ENCODE measurements at regions not wholly inside any gene's neighbourhood (a gene's known extent, or its start where the extent isn't known, plus 50 kb on each side); places are given as distances from the start of the nearest gene placed in this dataset.

DNA sequence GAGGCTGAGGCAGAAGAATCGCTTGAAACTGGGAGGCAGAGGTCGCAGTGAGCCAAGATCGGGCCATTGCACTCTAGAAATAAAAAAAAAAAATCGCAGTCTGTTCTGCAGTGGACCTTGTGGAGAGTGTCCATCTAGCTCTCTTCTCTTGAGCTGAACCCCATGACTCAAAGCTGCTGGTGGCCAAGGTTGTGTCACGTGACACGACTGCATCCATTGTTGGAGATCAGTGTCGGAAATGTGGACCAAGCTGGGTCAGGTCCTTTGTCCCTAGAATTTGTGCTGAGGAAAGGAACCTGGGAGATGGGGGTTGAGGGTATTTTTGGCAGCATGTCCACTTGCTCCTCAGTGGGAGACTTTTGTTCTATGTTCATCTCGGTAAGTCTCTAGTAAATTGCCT is 564.8 kb upstream of the CDH4 start:
- no peaks in the 10 kb centered on the region for H3K9me2 ChIP-seq
- H3K4me1 ChIP-seq (ENCODE audit: control insufficient read depth in 1 of 2, insufficient read depth in 2 of 2, low read depth in 1 of 2, low read length in 1 of 2), result no peaks in the 10 kb centered on the region
- no peak for DNase-seq
- ChIA-PET POLR2A (no interaction called here), CTCF (no interaction called here)
- TF ChIP-seq EZH2phosphoT487 (IDR thresholded peaks at IDR 0.05; ENCODE audit: borderline replicate concordance, low read depth) (no peak), SMC3 (IDR thresholded peaks at IDR 0.05; ENCODE audit: low read depth, low read length) (no peak)
- no peaks in the 10 kb centered on the region for H3K79me2 ChIP-seq (ENCODE audit: insufficient read depth)
- no peaks in the 10 kb centered on the region for H3K36me3 ChIP-seq (replicated peaks in 1 of 2; ENCODE audit: control insufficient read depth in 1 of 2, insufficient read depth in 2 of 2, low read length in 1 of 2)
- no peak overlapping the region for H3K4me3 ChIP-seq (ENCODE audit: low read depth in 2 of 2, low read length in 1 of 2)
- no peak overlapping the region for H2AFZ ChIP-seq (ENCODE audit: low read depth)
- no peaks in the 10 kb centered on the region for H3K27me3 ChIP-seq (ENCODE audit: insufficient read depth)
- WGBS (ENCODE audit: low lambda C conversion rate), result 61% methylated on average over 8 of the region's 8 CpGs
- H3K9me3 ChIP-seq, result no peaks in the 10 kb centered on the region
- H3F3A ChIP-seq (replicated peaks; ENCODE audit: insufficient read depth), result no peaks in the 10 kb centered on the region
- H3K9ac ChIP-seq, result no peak overlapping the region
- H3K27ac ChIP-seq (ENCODE audit: low read depth in 2 of 2, low read length in 1 of 2), result no peak overlapping the region
- H4K20me1 ChIP-seq (ENCODE audit: insufficient read depth), result no peaks in the 10 kb centered on the region
- no peak overlapping the region for H3K4me2 ChIP-seq

- no peaks in the 10 kb centered on the region for H3K27me3 ChIP-seq (ENCODE audit: insufficient read depth)
- no peak overlapping the region for H2AFZ ChIP-seq (ENCODE audit: low read depth)
- H3K79me2 ChIP-seq (ENCODE audit: insufficient read depth), result no peaks in the 10 kb centered on the region
- H3K9me2 ChIP-seq, result no peaks in the 10 kb centered on the region
- no peaks in the 10 kb centered on the region for H4K20me1 ChIP-seq (ENCODE audit: insufficient read depth)
- no peak overlapping the region for H3K27ac ChIP-seq (ENCODE audit: low read depth in 2 of 2, low read length in 1 of 2)
- no peak overlapping the region for H3K4me2 ChIP-seq
- no peaks in the 10 kb centered on the region for H3K36me3 ChIP-seq (replicated peaks in 1 of 2; ENCODE audit: control insufficient read depth in 1 of 2, insufficient read depth in 2 of 2, low read length in 1 of 2)
- no peaks in the 10 kb centered on the region for H3K4me1 ChIP-seq (ENCODE audit: control insufficient read depth in 1 of 2, insufficient read depth in 2 of 2, low read depth in 1 of 2, low read length in 1 of 2)
- CTCF ChIA-PET, result interaction anchor here (0.6 to 1.5 kb wide), 3 partner anchors 11 to 474 kb away, joined by 3 read pairs; no protein-coding TSS in a partner anchor
- POLR2A ChIA-PET, result no interaction called here
- H3F3A ChIP-seq (replicated peaks; ENCODE audit: insufficient read depth), result no peaks in the 10 kb centered on the region
- WGBS (ENCODE audit: low lambda C conversion rate), result 11% methylated on average over 3 of the region's 3 CpGs
- no peak for DNase-seq
- no peak overlapping the region for H3K9ac ChIP-seq
- no peak for TF ChIP-seq REST (IDR thresholded peaks at IDR 0.05; ENCODE audit: low read depth, low read length)
- TF ChIP-seq RFX5 (IDR thresholded peaks at IDR 0.05; ENCODE audit: low read length), result no peak
- no peak for TF ChIP-seq ZBTB33 (IDR thresholded peaks at IDR 0.05; ENCODE audit: borderline replicate concordance, low read depth)
- no peak for TF ChIP-seq ELF1 (IDR thresholded peaks at IDR 0.05)
- no peaks in the 10 kb centered on the region for H3K9me3 ChIP-seq
- no peak overlapping the region for H3K4me3 ChIP-seq (ENCODE audit: low read depth in 2 of 2, low read length in 1 of 2)
Measured at GRCh38 chr20:60690771-60691170, 561.3 kb upstream of the CDH4 start.

All from SK-N-SH (cell line).